Dendritic cell treated with granulocyte-macrophage colony-stimulating factor and Interleukin-4, amounts not matched to agents 40 ng/mL and 50 ng/mL, for 4 days (primary cell): ENCODE measurements at regions not wholly inside any gene's neighbourhood (a gene's known extent, or its start where the extent isn't known, plus 50 kb on each side); places are given as distances from the start of the nearest gene placed in this dataset.

Experiments
- H3K27ac Mint-ChIP-seq: one replicate; pipeline ENCODE4 v1.8.0; 2022; ENCODE audit warnings: mild to moderate bottlenecking, mixed read lengths
- H3K27me3 Mint-ChIP-seq: one replicate; pipeline ENCODE4 v1.8.0; 2022; ENCODE audit warnings: mild to moderate bottlenecking, mixed read lengths
- H3K36me3 Mint-ChIP-seq: one replicate; pipeline ENCODE4 v1.8.0; 2022; ENCODE audit warnings: low read depth, mixed read lengths
- H3K4me1 Mint-ChIP-seq: one replicate; pipeline ENCODE4 v1.8.0; 2022; ENCODE audit warnings: low read depth, mixed read lengths
- H3K4me3 Mint-ChIP-seq: one replicate; pipeline ENCODE4 v1.8.0; 2022; ENCODE audit warnings: mild to moderate bottlenecking, moderate library complexity, mixed read lengths
- H3K9me3 Mint-ChIP-seq: one replicate; pipeline ENCODE4 v1.8.0; 2022; ENCODE audit warnings: mixed read lengths
- intact Hi-C: fragments of 100-400 bp; cut with micrococcal nuclease; formaldehyde crosslinking; loops from one replicate; pipeline ENCODE4 v1.15.0; 2022

- Mint-ChIP-seq H3K4me1 (no peaks in the 10 kb centered on the region), H3K9me3 (no peaks in the 10 kb centered on the region), H3K27me3 (no peaks in the 10 kb centered on the region), H3K27ac (no peak overlapping the region), H3K4me3 (no peak overlapping the region), H3K36me3 (no peaks in the 10 kb centered on the region)
- intact Hi-C loops, result no loop called here
Measured at GRCh38 chr4:175460414-175460813, 351.6 kb downstream of the GPM6A start.

DNA sequence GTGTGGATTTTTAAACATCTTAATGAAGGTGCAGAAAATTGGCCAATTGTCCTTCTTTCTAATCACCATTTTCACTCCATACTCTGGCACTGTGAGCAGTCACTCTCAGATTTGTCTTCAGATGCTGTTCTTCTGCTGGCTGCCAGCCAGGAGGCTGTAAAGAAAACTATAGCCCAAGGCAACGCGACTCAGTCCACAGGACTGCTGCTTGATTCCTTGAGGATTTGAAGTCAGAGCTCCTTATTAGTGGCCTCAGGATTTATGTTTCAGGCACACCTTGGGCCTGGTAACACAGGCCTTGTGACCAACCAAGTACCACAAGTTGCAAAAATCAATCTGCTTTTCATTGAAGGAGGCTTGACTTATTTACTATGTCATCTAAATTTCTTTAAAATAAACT lies 342.6 kb downstream of the GPM6A start:
- Mint-ChIP-seq H3K4me3 (no peak overlapping the region), H3K36me3 (no peaks in the 10 kb centered on the region), H3K27ac (no peak overlapping the region), H3K4me1 (no peaks in the 10 kb centered on the region), H3K27me3 (no peaks in the 10 kb centered on the region), H3K9me3 (peaks cover 21% of the 10 kb centered on the region)
- intact Hi-C loops, result no loop called here

DNA sequence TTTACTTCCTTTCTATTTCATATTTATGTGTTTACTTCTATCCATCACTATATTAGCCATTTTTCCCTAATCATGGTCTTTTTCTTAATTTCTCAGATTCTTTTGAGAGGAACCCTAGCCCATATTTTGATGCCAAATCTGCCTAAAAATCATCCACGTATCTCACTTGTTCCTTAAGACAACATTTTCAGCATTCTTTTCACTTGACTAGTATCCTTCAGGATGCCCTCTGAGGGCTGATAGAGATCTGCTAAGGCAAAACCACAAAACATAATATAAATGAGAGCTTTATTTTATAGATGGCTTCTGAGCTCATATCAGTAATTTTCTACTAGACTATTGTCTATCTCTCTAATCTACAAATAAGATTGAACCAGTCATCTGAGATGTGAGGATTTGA lies 341.9 kb downstream of the GPM6A start:
- Mint-ChIP-seq H3K9me3 (peaks cover 21% of the 10 kb centered on the region), H3K27ac (no peak overlapping the region), H3K27me3 (no peaks in the 10 kb centered on the region), H3K36me3 (no peaks in the 10 kb centered on the region), H3K4me1 (no peaks in the 10 kb centered on the region), H3K4me3 (no peak overlapping the region)
- intact Hi-C loops, result no loop called here

DNA sequence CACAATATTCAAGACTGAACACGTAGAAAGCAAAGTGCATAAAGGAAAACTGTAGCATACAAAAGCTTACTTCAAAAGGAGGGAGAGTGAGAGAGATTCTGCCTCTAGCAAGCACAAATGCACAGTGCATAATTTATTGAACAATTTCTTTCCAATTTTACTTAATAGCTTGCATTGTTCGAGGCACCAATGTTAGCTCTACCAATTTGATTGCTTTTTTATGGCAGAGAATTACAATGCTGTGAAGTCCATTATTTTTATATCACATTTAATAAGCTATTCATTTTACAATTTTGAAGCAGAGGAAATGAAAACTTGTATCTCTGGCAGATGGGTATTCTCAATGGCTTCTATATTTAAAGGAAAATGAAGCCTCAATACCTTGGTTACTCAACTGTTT lies 331.7 kb downstream of the GPM6A start:
- Mint-ChIP-seq H3K4me1 (no peaks in the 10 kb centered on the region), H3K4me3 (no peak overlapping the region), H3K9me3 (no peaks in the 10 kb centered on the region), H3K27me3 (no peaks in the 10 kb centered on the region), H3K36me3 (no peaks in the 10 kb centered on the region), H3K27ac (no peak overlapping the region)
- intact Hi-C loops, result no loop called here

- Mint-ChIP-seq H3K4me3 (no peak overlapping the region), H3K27ac (no peak overlapping the region), H3K27me3 (no peaks in the 10 kb centered on the region), H3K4me1 (no peaks in the 10 kb centered on the region), H3K9me3 (peaks cover 49% of the 10 kb centered on the region), H3K36me3 (no peaks in the 10 kb centered on the region)
- intact Hi-C loops, result no loop called here
Measured at GRCh38 chr4:175499735-175500352, 312.2 kb downstream of the GPM6A start.

GRCh38 chr4:175504318-175504717 lies 307.7 kb downstream of the GPM6A start:
- Mint-ChIP-seq H3K27ac (no peak overlapping the region), H3K4me3 (no peak overlapping the region), H3K4me1 (no peaks in the 10 kb centered on the region), H3K9me3 (peaks cover 29% of the 10 kb centered on the region), H3K36me3 (no peaks in the 10 kb centered on the region), H3K27me3 (no peaks in the 10 kb centered on the region)
- intact Hi-C loops, result no loop called here

GRCh38 chr4:175509320-175509719 lies 302.7 kb downstream of the GPM6A start:
- no peak overlapping the region for H3K4me3 Mint-ChIP-seq
- no peak overlapping the region for H3K27ac Mint-ChIP-seq
- H3K4me1 Mint-ChIP-seq, result no peaks in the 10 kb centered on the region
- H3K9me3 Mint-ChIP-seq, result no peaks in the 10 kb centered on the region
- H3K36me3 Mint-ChIP-seq, result no peaks in the 10 kb centered on the region
- intact Hi-C loops, result no loop called here
- no peaks in the 10 kb centered on the region for H3K27me3 Mint-ChIP-seq

DNA sequence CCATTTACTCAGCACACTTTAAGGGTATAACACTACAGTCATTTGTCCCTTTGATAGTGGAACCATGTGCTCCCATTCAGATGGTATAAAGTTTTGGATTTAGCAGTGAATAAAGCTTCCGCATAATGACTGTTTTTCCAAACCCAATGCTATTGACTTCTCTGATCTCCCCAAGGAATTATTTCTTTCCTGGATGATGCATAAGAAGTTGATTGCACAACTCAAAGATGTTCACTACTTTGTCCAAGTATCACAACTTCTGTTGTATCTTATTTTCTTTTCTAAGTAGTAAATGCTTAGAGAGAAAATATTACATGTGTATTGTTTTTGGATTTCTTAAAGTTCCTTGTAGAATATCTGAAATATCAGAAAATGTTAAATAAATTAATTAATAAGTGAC lies 300.2 kb downstream of the GPM6A start:
- Mint-ChIP-seq H3K4me1 (no peaks in the 10 kb centered on the region), H3K36me3 (no peaks in the 10 kb centered on the region), H3K9me3 (no peaks in the 10 kb centered on the region), H3K27ac (no peak overlapping the region), H3K27me3 (no peaks in the 10 kb centered on the region), H3K4me3 (no peak overlapping the region)
- intact Hi-C loops, result no loop called here

DNA sequence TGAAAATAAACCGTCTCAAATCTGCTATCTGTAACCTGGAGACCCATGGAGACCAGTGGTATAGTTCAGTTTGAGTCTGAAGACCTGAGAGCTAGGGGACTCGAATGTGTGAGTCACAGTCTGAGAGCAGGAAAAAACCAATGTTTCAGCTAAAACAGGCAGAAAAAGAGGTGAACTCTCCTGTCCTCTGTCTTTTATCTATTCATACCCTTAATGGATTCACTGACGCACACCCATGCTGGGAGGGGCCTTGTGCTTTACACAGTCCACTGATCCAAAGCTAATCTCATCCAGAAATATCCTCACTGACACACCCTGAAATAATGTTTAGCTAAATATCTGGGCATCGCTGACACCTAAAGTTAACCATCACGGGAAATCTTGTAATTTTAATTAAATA lies 297.9 kb downstream of the GPM6A start:
- H3K27me3 Mint-ChIP-seq, result no peaks in the 10 kb centered on the region
- no peaks in the 10 kb centered on the region for H3K9me3 Mint-ChIP-seq
- H3K4me1 Mint-ChIP-seq, result no peaks in the 10 kb centered on the region
- intact Hi-C loops, result no loop called here
- H3K27ac Mint-ChIP-seq, result no peak overlapping the region
- H3K4me3 Mint-ChIP-seq, result no peak overlapping the region
- H3K36me3 Mint-ChIP-seq, result no peaks in the 10 kb centered on the region

DNA sequence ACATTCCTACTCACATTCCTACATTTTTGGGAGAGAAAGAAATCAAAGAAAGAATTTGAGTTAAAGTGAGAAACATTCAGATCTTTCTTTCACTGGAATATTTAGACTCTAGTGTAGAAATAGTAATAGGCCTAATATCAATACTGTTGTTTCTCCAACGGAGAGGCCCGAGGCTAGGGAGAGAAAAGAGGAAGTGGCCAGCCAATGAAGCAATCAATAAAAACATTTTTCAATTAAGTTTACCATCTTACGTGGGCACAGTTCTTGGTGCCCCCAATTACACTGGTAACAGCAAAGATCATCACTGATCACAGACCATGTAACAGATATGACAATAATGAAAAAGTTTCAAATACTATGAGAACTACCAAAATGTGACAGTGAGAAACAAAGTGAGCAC lies 281.4 kb downstream of the GPM6A start:
- H3K9me3 Mint-ChIP-seq, result no peaks in the 10 kb centered on the region
- H3K4me3 Mint-ChIP-seq, result no peak overlapping the region
- H3K4me1 Mint-ChIP-seq, result no peaks in the 10 kb centered on the region
- intact Hi-C loops, result no loop called here
- no peak overlapping the region for H3K27ac Mint-ChIP-seq
- H3K36me3 Mint-ChIP-seq, result no peaks in the 10 kb centered on the region
- no peaks in the 10 kb centered on the region for H3K27me3 Mint-ChIP-seq

DNA sequence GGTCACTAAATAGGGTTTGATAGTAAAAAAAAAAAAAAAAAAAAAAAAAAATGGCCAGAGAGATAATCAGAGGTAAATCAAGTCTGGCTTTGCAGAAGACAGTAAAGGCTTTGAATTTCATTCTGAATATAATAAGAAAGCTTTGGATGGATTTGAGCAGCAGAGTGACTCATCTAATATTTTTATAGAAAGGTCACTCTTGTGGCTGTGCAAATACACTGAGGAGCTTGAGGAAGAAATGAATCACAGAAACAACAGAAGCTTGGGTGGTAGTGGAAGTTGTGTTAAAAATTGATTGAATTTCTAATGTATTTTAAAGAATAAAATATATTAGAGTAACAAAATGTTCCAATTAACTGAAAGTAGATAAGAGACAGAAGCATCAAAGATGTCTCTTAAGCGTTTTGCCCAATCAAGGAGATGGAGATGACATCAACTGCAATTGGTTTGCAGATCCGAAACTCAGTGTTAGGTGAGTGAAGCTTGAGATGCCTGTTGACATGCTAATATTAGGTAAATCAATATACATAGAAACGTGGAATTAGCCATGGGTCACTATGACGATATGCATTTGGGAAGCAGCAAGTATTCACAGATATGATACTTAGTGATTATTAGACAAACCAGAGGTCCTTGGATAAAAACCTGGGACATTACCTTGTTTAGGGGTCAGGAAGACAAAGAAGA lies 280.5 kb downstream of the GPM6A start:
- H3K27me3 Mint-ChIP-seq, result no peaks in the 10 kb centered on the region
- H3K9me3 Mint-ChIP-seq, result no peaks in the 10 kb centered on the region
- no peak overlapping the region for H3K27ac Mint-ChIP-seq
- H3K4me3 Mint-ChIP-seq, result no peak overlapping the region
- H3K36me3 Mint-ChIP-seq, result no peaks in the 10 kb centered on the region
- no peaks in the 10 kb centered on the region for H3K4me1 Mint-ChIP-seq
- intact Hi-C loops, result no loop called here

DNA sequence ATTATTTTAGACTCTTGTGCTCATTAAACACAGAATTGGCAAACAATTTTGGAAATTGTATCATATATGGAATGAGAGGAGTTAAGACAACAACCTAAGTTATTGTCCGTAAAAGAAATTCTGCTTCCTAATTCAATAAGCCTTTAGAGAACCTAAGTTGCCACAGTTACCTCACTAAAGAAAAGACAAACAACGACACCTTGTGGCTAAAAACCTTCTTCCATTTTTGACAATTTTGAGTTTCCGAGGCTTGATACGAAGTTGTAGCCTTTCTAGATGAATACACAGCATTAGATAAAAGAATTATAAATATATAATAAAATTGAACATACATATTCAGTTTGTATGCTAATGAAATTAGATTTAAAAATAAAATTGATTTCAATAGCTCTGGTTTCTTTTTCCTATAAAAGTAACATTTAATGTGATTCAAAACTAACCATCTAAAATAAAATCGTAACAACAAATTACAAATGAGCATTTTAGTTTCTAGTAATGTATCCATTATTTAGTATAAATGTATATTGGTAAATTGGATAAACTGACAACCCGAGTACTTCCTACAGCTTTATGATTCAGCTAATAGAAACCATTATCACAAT lies 275.1 kb downstream of the GPM6A start:
- Mint-ChIP-seq H3K27me3 (no peaks in the 10 kb centered on the region), H3K27ac (no peak overlapping the region), H3K9me3 (no peaks in the 10 kb centered on the region), H3K36me3 (no peaks in the 10 kb centered on the region), H3K4me3 (no peak overlapping the region), H3K4me1 (no peaks in the 10 kb centered on the region)
- intact Hi-C loops, result loop anchor here (5.0 kb wide), 1 partner anchor 1170 kb away; no protein-coding TSS in a partner anchor

DNA sequence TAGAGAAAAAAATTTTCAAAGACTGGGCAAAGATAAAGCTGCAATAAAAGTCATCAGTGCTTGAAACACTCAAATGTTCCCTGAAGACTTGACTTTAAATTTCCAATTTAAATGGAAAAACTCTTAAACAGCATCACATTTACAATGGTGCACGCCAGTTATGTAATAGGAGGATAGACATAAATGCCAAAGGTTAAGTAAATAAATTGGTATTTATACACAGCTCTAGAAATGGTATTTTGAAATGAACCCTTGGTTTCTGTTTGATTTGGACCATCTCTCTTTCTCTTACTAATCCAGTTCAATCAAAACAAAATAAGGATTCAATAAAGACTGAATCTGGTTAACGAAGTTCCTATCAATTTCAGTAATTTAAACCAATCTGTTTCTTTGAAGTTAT lies 272.6 kb downstream of the GPM6A start:
- no peaks in the 10 kb centered on the region for H3K9me3 Mint-ChIP-seq
- intact Hi-C loops, result loop anchor here (5.0 kb wide), 1 partner anchor 1172 kb away; no protein-coding TSS in a partner anchor

DNA sequence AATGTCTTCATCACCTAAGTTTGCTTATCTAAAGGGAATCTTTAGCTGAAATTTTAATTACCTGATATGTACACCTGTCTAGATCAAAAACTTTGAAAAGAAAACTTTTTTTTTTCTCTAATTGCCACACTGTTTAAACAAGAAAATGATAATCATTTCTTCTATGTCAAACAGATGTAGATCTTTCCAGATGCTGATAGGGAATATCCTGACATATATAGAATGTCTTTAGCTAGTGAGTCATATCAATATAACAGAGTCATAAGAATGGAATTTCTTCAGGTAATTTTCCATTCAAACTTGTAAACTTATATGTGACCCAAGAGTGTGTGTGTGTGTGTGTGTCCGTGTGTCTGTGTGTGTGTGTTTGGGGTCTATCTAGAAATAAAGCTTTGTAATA lies 271.9 kb downstream of the GPM6A start:
- H3K4me1 Mint-ChIP-seq, result no peaks in the 10 kb centered on the region
- intact Hi-C loops, result no loop called here
- no peaks in the 10 kb centered on the region for H3K9me3 Mint-ChIP-seq
- H3K27ac Mint-ChIP-seq, result no peak overlapping the region
- no peaks in the 10 kb centered on the region for H3K27me3 Mint-ChIP-seq
- H3K36me3 Mint-ChIP-seq, result no peaks in the 10 kb centered on the region
- H3K4me3 Mint-ChIP-seq, result no peak overlapping the region

More for the DNA sequence above, 272.6 kb downstream of the GPM6A start:
- no peak overlapping the region for H3K27ac Mint-ChIP-seq
- H3K36me3 Mint-ChIP-seq, result no peaks in the 10 kb centered on the region
- H3K4me1 Mint-ChIP-seq, result no peaks in the 10 kb centered on the region
- no peak overlapping the region for H3K4me3 Mint-ChIP-seq
- no peaks in the 10 kb centered on the region for H3K27me3 Mint-ChIP-seq
